IPS-NIHi7 (cell line): ENCODE measurements at regions not wholly inside any gene's neighbourhood (a gene's known extent, or its start where the extent isn't known, plus 50 kb on each side); places are given as distances from the start of the nearest gene placed in this dataset.

Source experiments
- DNase-seq: peaks from one replicate; pipeline ENCODE4 v3.0.0; 2012; ENCODE audit warnings: mixed read lengths; ENCODE audit errors: extremely low spot score

DNA sequence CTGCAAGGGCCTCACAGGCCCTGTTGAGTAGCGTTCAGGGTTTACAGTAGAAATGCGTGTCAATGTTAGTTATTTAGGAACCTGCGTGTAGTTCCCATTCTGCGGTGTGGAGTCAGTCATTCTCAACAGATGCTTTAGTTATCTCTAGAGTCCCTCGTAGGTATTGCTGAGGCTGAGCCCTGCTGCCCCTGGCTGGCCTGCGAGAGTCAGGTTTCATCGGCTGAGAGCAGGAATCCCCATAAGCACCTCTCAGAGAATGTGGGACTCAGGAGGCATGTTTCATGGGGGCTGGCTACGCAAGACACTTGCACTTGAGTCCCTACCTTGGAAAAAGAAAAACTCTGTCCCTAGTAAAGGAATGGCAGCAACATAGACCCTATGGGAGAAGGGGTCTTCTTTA is 347.5 kb upstream of the ASIC2 start:
- peak; percentile 40 for DNase-seq

DNA sequence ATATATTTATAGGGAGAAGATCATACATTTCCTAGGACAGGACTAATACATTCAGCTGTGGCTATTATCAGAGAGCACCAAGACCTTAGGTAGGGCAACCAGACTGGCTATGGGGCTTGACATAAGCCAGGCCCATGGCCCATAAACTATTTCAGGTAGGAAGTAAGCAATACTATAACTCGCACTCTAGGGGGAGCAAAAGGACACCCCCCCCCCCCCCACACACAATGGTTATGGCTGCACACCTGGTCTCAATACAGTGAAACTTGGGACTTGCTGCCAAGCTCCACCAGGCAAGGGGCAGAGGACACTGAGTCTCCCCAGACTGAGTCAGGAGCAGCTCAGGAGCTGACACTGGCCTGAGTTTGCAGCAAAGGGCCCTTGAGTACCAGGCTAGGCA is 348.9 kb upstream of the ASIC2 start:
- peak; percentile 57 for DNase-seq

DNA sequence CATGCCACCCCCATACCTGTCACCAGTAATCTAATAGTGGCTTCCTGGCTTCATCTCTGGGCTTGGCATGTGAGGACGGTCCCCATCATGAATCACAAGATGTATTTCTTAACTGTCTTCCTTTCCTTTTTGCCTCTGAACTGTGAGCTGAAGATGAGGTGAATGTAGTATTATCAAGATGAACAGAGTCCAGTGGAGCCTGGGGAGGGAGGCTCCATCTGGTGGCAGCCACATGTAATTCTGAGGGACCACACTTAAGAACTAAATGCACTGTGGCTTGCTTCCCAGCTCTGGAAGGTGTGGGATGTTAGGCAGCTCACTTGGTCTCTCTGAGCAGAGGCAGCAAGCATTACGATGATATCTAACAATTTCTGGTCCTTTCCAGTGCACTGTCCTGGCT is 354.9 kb upstream of the ASIC2 start:
- DNase-seq, result peak; percentile 54

DNA sequence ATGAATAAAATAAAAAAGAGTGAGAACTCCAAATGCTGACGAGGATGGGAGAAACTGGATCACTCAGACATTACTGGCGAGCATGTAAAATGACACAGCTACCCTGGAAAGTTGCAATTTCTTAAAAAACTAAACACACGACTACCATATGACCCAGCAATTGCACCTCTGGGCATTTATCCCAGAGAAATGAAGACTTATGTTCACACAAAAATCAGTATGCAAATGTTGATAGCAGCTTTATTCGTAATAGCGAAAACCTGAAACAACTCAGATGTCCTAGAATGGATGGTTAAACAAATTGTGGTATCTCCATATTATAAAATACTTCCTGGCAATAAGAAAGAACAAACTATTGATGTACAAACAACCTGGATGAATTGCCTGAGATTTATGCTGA is 357.2 kb upstream of the ASIC2 start:
- no peak for DNase-seq

DNA sequence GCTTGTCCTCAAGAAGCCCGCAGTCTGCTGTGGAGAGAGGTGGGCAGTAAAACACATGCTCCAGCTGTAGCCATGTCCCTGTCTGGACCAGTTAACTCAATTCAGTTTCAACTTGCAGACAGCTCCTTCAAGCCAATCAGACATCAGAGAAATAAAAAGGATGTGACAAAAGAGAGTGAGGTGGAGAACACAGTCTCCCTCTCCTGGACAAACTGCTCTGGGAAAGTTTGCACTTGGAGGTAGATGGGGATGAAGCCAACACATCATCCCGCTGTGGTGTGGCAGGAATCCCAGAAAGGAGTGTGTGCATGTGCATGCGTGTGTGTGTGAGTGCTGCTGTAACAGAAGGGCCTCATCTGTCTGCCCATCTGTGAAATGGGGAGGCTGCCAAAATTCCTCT is 358.6 kb upstream of the ASIC2 start:
- DNase-seq, result peak; percentile 54

DNA sequence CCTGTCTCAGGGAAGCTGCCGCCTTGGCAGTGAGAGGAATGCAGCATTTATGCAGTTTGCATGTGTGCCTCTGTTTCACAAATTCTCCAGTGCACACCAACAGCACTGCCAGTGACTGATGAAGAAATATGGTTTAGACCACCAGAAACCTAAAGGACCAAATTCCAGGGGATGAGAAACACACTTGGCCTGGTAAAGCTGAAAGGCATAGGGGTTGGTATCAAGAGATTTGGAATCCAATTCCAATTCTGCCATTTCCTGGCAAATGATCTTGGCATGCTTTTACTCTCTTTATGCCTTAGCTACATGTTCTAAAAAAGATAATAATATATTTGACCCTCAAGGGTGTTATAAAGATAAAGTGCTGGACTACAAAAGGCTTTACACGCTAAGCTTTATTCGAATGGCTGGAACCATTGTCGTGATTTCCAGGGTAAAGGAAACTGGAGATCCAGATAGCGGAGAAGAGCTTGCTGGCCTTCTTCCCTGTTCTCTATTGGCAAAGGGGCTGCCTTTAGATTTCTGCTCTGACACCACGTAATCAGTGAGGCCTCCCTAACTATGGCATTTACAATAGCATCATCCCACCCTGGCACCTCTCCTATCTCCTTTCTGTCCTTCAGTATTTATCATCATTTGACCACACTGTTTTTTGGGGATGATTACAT is 359.8 kb upstream of the ASIC2 start:
- no peak for DNase-seq

DNA sequence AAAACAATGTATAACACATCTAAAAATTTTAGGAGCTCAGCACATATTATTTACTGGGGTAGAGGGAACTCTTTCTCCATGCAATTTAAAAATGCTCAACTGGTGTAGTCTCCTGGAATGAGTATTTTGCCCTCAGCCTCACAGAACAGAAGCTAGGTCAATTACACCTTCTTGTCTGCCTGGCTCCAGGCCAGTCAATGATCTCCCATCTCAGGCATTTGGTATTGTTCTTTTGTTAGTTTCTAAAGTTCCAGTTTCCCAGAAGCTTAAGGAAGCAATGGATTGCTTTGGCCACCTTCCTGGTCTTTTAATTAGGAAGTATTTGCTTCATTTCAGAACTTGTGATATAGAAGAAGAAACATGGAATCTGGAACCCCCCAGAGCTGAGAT is 360.3 kb upstream of the ASIC2 start:
- DNase-seq, result no peak

DNA sequence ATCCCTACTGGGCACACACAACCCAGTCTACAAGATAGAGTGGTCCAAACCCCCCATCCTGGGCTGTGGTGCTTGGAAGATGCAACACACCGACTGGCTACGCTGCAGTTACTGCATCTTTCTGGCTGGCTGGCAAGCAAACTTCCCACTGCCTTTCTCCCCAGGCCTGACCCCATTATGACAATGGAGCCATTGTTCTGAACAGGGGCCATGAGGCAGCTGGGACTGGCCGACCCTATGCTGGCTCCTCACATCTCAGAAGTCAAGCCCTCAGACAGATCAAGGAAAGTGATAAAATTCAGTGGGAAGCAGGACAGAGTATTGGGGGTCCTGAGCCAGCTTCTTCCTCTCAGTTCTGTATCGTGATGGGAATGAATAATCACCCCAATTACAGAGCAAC is 364.1 kb upstream of the ASIC2 start:
- DNase-seq, result no peak

DNA sequence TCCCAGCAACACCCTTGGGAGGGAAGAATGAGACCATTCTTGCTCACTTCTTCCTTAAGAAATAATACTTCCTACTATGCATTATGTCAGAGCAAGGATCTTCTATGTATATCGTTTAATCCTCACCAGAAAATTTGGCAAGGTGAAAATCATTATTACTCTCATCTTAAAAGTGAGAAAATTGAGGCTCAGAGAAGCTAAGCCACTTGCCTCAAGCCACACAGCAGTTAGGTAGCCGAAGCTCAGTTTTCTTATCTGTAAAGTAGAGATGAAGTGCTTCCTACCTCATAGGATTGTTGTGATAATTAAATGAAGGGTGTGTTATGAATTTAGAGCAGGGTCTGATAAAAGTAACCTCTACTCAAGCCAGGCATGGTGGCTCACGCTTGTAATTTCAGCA is 368.9 kb upstream of the ASIC2 start:
- no peak for DNase-seq

DNA sequence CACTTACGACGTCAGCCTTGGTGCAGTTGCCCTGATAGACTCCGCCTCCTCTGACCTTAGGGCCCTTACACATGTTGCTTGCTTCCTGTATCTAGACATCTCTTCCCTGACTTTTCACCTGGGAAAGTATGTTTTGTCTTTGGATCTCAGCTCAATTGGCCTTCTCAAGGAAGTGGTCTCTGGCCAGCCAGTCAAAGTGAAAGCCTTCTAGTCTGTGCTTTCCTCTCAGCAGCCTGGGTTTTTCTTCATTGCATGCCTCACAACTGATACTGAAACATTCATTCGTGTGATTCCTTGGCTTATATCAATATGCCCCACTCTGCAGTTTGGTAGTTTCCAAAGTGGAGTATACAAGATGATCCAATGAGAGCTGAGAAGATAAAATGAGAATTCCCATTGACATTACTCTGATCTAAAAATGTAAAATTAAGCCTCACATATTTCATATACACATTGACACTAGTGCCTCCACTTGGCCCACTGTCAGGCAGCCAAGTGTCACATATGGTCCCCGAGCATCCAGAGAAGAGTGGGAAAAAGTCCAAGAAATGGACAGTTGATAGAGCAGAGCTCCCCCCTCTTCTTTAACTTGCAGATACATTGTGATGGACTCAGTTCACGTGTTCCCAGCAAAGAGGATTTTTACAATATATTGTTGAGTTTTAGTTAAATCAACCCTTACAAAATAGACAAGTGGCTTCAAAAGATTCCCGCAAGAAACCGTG is 371.2 kb upstream of the ASIC2 start:
- DNase-seq, result no peak

DNA sequence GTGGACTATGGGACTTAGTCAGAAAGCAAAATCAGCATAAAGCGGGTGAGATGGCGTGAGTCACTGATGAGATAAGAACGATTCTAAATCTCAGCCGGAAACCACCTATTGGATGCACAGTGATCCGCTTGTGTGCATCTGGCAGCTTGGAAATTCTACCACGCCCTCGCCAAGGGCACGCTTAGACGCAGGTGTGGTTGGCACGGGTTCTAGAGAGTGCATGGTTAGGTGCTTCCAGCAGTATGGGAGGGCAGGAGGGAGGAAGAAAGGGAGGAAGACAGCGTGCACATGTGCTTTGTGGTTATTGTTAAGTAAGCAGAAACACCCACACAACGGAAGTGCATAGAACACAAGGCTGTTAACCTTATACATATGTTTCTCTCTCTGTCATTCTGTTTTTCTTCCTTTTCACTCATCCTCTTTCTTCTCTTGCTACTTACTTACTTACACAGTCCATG is 374.0 kb upstream of the ASIC2 start:
- no peak for DNase-seq

DNA sequence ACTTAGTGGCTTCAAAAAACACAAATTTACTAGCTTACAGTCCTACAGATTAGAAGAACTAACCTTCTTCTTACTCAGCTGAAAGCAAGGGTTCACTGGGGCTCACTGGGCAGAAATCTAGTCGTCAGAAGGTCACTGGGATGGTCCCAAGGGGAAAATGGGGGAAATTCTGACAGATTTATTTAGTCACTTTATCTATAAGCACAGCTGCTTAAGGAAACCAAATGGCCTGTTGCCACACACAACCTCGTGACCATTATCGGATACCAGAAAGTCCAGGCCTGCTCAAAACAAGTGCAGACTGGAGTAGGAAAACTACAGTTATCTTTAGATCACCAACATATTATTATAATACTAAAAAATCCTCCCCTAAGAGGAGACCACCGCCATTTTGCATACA is 374.6 kb upstream of the ASIC2 start:
- no peak for DNase-seq

DNA sequence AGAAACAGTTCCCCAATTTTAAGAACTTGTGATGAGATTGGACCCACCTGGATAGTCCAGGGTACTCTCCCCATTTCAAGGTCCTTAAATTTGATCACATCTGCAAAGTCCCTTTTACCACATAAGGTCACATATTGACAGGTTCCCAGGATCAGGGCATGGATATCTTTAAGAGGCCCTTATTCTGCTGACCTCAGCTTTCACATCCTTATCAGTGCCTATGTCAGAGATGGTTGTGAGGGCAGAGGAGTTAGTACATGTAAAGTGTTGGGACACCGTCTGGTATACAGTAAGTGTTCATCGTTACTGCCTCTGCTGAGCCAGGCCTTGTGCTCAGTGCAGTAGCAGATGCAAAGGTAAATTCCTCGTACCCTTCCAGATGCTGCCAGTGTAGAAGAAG is 375.4 kb upstream of the ASIC2 start:
- DNase-seq, result no peak

DNA sequence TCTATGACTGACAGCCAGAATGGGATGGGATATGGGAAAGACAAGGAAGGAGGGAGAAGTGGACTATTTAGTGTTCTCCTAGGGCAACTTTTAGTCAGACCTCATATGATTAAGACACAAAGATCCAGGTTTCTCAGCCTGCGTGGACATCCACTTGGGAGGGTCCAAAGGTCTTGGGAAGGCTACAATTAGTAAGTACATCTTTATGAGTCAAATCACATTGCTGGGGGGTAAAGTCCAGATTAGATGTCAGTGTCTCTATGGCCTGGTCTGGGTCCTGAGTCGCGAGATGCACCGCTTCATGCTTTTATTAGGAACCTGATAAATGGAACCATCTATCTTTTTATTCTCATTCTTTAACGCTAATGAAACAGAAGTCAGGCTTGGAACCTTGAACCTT is 378.4 kb upstream of the ASIC2 start:
- DNase-seq, result no peak

DNA sequence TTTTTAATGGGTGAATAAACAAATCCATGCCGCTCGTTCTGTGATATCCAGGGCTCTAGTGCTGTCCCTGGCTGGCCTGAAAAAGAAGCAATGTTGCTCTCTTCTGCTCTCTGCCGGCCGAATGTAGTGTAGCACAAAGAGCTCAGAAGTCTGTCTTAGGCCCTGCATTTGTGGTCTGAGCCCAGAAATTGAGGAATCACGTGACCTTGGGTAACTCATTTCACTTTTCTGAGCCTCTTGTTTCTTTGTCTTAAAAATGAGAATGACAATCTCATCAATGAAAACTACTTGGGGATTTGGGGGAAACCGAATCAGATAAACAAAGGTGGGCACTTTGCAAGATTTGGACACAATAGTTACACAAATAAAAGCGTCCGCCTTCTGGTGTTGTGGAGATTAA is 381.6 kb upstream of the ASIC2 start:
- DNase-seq, result peak; percentile 82

DNA sequence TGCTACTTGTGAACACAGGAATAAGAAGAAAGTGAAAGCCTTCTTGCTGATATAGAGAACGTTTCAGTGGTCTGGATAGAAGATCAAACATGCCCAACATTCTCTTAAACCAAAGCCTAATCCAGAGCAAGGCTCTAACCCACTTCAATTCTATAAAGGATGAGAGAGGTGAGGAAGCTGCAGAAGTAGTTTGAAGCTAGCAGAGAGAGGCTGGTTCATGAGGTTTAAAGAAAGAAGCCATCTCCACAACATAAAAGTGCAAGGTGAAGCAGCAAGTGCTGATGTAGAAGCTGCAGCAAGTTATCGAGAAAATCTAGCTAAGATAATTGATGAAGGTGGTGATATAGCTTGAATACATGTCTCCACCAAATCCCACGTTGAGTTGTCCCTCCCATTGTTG is 383.3 kb upstream of the ASIC2 start:
- DNase-seq, result no peak

DNA sequence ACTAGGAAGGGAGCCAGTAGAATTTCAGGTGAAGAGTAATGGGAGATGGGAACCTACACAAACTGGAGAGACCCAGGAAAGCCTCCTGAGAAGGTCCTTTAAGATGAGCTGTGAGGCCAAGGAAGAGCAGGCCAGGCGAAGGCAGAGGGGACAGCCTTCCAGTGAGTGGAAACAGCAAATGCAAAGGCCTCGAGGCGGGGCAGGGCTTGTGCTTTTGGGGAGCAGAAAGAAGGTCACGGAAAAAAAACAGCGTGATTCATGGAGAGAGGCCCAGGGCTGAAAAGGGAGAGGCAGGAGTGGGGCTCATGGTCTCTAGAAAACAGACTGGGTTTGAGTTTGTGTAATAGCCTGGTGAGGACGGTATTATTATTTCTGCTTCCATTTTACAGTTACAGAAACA is 386.5 kb upstream of the ASIC2 start:
- DNase-seq, result no peak

DNA sequence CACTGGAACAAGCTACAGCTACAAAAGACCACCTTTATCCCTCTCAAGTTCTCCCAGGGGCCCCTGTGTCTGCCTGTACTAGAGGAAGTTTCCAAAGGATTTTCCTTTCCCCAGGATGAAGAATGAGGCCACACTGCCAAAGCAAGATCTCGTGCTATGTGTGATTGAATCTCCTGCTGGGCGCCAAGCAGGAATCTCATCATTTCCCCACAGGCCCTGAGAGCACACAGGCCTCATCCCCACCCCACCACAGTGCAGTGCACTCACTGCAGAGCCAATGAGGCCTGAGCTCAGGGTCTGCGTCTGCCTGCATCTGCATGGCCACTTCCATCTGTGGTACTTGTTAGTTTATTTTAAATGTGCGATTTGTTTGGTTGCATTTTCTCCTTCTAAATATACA is 387.4 kb upstream of the ASIC2 start:
- DNase-seq, result no peak

DNA sequence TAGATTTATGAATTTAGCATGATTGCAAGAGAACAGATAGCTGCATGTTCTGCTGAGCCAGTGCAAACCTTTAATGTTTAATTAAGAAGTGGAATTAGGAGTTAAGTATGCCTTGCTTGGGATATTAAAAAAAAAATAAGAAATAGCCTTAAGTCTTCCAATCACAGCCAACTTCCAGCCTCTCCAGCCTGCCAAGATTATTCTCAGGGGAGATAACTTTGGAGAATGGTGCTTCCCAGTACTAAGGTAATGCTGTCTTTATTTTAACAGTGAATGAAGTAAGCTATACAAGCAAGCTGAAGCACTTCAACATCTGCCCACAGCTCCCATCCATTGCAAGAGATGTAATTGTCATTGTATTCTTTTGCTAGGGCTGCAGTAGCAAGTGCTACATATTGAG is 389.5 kb upstream of the ASIC2 start:
- no peak for DNase-seq

DNA sequence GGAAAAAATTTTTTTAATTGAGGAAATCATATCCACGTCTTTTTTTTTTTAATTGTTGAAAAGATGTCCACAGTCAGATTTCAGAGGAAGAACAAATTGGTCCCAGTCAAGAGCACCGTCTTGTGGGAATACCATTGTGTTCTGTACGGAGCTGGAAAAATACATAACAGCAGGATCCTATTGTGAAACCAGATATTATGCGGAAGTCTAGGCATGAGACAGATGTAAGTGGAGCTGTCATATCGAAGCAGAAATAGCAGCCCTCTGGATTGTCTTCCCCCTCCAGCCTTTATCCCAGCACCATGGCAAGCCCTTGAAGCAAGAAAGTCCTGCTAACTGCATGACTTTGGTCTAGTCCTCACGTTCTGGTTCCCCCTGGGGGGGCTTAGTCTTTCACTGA is 391.6 kb upstream of the ASIC2 start:
- no peak for DNase-seq

DNA sequence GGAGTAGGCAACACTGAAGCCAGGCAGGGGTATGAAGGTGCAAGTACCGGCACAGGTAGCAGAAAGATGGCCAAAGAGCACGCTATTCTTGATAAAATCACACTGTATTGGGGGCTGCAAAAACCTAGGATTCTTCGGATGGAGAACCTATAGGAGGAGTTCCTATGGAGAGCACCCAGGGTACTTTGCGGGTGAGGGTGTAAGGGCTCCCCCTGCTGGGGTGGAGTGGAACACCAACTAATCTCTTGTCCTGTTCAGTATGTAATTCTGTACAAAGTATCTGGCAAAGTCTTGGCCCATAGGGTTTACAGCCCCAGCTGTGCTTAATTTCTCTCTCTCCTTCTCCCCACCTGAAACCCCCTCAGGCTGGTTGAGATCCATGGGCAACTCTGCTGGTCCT is 393.1 kb upstream of the ASIC2 start:
- peak; percentile 71 for DNase-seq

DNA sequence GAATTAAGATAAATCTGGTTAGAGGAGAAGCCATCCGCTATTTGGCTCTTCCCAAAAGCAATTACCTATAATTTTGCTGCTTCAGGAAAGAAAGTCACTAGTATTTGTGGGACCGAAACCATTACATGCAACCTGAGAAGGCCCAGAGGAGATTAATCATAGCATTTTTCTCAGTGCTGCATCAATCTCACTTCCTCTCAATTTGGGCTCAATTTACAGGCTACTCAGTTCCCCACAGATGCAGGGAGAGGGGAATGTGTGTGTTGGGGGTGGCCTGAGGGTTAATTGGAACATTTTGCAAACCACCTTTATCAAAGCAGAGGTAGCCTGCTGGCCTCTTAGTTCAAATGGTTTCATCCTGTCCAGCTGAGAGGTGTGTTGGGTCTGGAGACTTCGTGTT is 394.7 kb upstream of the ASIC2 start:
- DNase-seq, result no peak

DNA sequence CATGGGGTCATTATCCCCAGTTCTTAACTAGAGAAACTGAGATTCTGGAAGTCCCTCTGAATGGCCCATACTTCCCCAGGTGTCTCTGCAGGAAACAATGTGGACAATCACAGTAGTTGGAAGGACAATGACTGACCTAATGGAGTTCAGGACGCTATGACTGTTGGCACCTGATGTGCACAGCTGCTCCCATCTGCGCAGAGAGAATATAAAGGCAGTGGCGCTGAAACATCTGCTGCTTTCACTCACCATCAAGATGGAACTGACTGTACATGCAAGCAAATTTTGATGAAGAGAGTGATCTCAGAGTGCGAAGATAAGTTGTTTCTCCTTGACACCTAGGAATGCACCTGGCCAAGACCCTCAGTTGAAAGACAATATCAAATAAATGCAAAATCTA is 395.7 kb upstream of the ASIC2 start:
- DNase-seq, result no peak

DNA sequence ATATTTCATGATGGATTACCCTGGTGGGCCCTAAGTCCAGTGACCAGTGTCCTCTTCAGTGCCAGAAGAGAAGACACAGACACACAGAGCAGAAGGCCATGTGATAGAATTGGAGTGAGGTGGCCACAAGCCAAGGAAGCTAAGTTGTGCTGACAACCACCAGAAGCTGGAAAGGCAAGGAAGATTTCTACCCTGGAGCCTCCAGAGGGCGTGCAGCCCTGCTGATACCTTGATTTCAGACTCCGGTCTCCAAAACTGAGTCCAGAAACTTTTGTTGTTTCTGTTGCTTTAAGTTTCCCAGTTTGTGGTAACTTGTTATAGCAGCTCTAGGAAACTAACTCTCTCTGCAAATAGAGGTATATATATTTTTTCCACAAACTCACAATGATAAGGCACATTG is 396.6 kb upstream of the ASIC2 start:
- DNase-seq, result no peak
